GM08714 (cell line): ENCODE measurements at regions not wholly inside any gene's neighbourhood (a gene's known extent, or its start where the extent isn't known, plus 50 kb on each side); places are given as distances from the start of the nearest gene placed in this dataset.

Source experiments
- H3K4me3 ChIP-seq: fragments of 200-500 bp; sonication (Bioruptor generic); 2 replicates; pipeline ENCODE4 v1.5.1; 2014; ENCODE audit warnings: mild to moderate bottlenecking, low read length, inconsistent platforms
- ZNF274 ChIP-seq: IDR thresholded peaks from 2 replicates; pipeline ENCODE4 v1.6.1; 2012; ENCODE audit warnings: mild to moderate bottlenecking, low read depth, low read length

- TF ChIP-seq ZNF274: no peak
- H3K4me3 ChIP-seq: no peak overlapping the region
These were observed 308.7 kb downstream of the MED10 start for GRCh38 chr5:6069496-6070185.

- TF ChIP-seq ZNF274: no peak
- H3K4me3 ChIP-seq: no peak overlapping the region
These were observed 312.3 kb downstream of the MED10 start for GRCh38 chr5:6066016-6066415.

GRCh38 chr5:6059137-6059800 is 319.1 kb downstream of the MED10 start:
- TF ChIP-seq ZNF274: no peak
- no peak overlapping the region for H3K4me3 ChIP-seq

- TF ChIP-seq ZNF274: no peak
- no peak overlapping the region for H3K4me3 ChIP-seq
These were observed 320.2 kb downstream of the MED10 start for GRCh38 chr5:6058055-6058715.

- no peak for TF ChIP-seq ZNF274
- no peak overlapping the region for H3K4me3 ChIP-seq
These were observed 322.1 kb downstream of the MED10 start for GRCh38 chr5:6056280-6056679.

GRCh38 chr5:6049662-6050061 is 328.7 kb downstream of the MED10 start:
- no peak overlapping the region for H3K4me3 ChIP-seq
- TF ChIP-seq ZNF274: no peak

- TF ChIP-seq ZNF274: no peak
- no peak overlapping the region for H3K4me3 ChIP-seq
These were observed 329.6 kb downstream of the MED10 start for GRCh38 chr5:6048746-6049145.

- no peak for TF ChIP-seq ZNF274
- no peak overlapping the region for H3K4me3 ChIP-seq
These were observed 331.9 kb downstream of the MED10 start for GRCh38 chr5:6046296-6046967.

GRCh38 chr5:6043491-6044310 is 334.6 kb downstream of the MED10 start:
- TF ChIP-seq ZNF274: no peak

GRCh38 chr5:6041977-6042550 is 336.3 kb downstream of the MED10 start:
- no peak overlapping the region for H3K4me3 ChIP-seq
- no peak for TF ChIP-seq ZNF274

More at GRCh38 chr5:6043491-6044310, 334.6 kb downstream of the MED10 start:
- H3K4me3 ChIP-seq: no peak overlapping the region

- TF ChIP-seq ZNF274: no peak
These were observed 339.2 kb downstream of the MED10 start for GRCh38 chr5:6039111-6039510.

GRCh38 chr5:6036006-6036405 is 342.3 kb downstream of the MED10 start:
- no peak for TF ChIP-seq ZNF274
- no peak overlapping the region for H3K4me3 ChIP-seq

More at GRCh38 chr5:6039111-6039510, 339.2 kb downstream of the MED10 start:
- no peak overlapping the region for H3K4me3 ChIP-seq

- H3K4me3 ChIP-seq: no peak overlapping the region
- TF ChIP-seq ZNF274: no peak
These were observed 348.5 kb downstream of the MED10 start for GRCh38 chr5:6029811-6030271.
